WTC11 (cell line): ENCODE measurements at regions not wholly inside any gene's neighbourhood (a gene's known extent, or its start where the extent isn't known, plus 50 kb on each side); places are given as distances from the start of the nearest gene placed in this dataset.

Experiments
- ATF1 ChIP-seq: sonication (generic); formaldehyde crosslinking; IDR thresholded peaks from 2 replicates; pipeline ENCODE4 v1.8.1; 2023; ENCODE audit warnings: mild to moderate bottlenecking, moderate library complexity, missing genetic modification reagents
- CBFB ChIP-seq: sonication (generic); formaldehyde crosslinking; IDR thresholded peaks from 2 replicates; pipeline ENCODE4 v1.8.1; 2022; ENCODE audit warnings: mild to moderate bottlenecking, low read depth, missing genetic modification reagents
- CREB1 ChIP-seq: sonication (generic); formaldehyde crosslinking; IDR thresholded peaks from 2 replicates; pipeline ENCODE4 v1.8.0; 2023; ENCODE audit warnings: mild to moderate bottlenecking, missing genetic modification reagents
- ETV6 ChIP-seq: sonication (generic); formaldehyde crosslinking; IDR thresholded peaks from 2 replicates; pipeline ENCODE4 v1.8.1; 2022; ENCODE audit warnings: mild to moderate bottlenecking, missing genetic modification reagents
- FOXJ3 ChIP-seq: sonication (generic); formaldehyde crosslinking; IDR thresholded peaks from 2 replicates; pipeline ENCODE4 v1.9.0; 2021; ENCODE audit warnings: missing genetic modification reagents, mild to moderate bottlenecking, borderline replicate concordance
- FOXP1 ChIP-seq: sonication (generic); formaldehyde crosslinking; IDR thresholded peaks from 2 replicates; pipeline ENCODE4 v1.8.0; 2022; ENCODE audit warnings: missing genetic modification reagents, mild to moderate bottlenecking, moderate library complexity, borderline replicate concordance
- SP1 ChIP-seq: sonication (generic); formaldehyde crosslinking; conservative IDR thresholded peaks from 2 replicates; pipeline ENCODE4 v1.8.1; 2022; ENCODE audit warnings: missing genetic modification reagents
- TEAD1 ChIP-seq: sonication (generic); formaldehyde crosslinking; IDR thresholded peaks from 2 replicates; pipeline ENCODE4 v1.8.0; 2022; ENCODE audit warnings: mild to moderate bottlenecking, missing genetic modification reagents
- ZNF138 ChIP-seq: sonication (generic); formaldehyde crosslinking; conservative IDR thresholded peaks from 2 replicates; pipeline ENCODE4 v1.8.1; 2022; ENCODE audit warnings: mild to moderate bottlenecking, moderate library complexity, missing genetic modification reagents
- TF ChIP-seq, protein P1 (sequence below): fragments of 200-600 bp; IDR thresholded peaks from 2 replicates; pipeline ENCODE4 v1.8.0; 2022; ENCODE audit warnings: antibody characterized with exemption
- TF ChIP-seq, protein P2 (sequence below): sonication (generic); formaldehyde crosslinking; IDR thresholded peaks from 2 replicates; pipeline ENCODE4 v1.8.1; 2022; ENCODE audit warnings: low read depth, mild to moderate bottlenecking, moderate library complexity, missing genetic modification reagents, borderline replicate concordance
- TF ChIP-seq, protein P3 (sequence below): sonication (generic); formaldehyde crosslinking; conservative IDR thresholded peaks from 2 replicates; pipeline ENCODE4 v1.8.1; 2023; ENCODE audit warnings: mild to moderate bottlenecking, low read depth, missing genetic modification reagents, moderate library complexity
- TF ChIP-seq, protein P4 (sequence below): sonication (generic); formaldehyde crosslinking; IDR thresholded peaks from 2 replicates; pipeline ENCODE4 v1.8.0; 2022; ENCODE audit warnings: mild to moderate bottlenecking, missing genetic modification reagents

DNA sequence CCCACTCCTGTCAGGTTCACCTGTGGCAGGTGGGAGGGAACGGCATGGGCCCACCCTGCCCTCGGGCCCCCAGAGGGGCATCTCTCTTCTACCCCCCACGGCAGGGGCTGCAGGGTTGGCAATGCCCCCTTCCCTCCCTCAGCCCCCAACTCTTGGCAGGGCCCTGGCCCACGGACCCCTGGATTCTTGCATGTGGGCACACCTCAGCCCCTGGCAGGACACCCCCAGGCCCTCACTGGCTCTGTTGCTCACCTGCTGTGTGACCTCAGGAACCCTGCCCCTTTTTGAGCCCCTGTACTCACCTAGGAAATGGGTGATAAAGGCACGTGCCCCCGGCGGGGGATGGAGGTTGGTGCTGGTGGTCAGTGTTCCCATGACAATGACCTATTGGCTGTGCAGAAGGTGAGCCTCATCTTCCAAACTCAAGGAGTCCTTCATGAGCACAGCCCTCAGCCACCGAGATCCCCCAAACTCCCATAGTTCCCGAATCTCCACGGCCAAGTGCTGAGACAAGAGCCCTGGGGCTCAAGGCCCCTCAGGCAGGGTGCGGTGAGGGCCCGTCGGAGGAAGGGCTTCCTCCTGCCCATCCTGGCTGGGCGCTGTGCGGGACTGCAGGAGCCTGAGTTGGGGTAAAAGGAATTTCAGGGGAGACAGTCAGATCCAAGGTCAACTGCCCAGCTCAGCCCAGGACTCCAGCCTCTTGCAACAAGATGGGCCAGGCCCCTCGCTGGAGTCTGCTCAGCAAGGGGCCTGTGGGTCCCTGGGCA is 198.2 kb downstream of the IGLL1 start:
- TF ChIP-seq FOXJ3 (CRISPR knock-in tag), result no peak
- TF ChIP-seq ATF1 (CRISPR knock-in tag), result no peak
- TF ChIP-seq, protein P1, sequence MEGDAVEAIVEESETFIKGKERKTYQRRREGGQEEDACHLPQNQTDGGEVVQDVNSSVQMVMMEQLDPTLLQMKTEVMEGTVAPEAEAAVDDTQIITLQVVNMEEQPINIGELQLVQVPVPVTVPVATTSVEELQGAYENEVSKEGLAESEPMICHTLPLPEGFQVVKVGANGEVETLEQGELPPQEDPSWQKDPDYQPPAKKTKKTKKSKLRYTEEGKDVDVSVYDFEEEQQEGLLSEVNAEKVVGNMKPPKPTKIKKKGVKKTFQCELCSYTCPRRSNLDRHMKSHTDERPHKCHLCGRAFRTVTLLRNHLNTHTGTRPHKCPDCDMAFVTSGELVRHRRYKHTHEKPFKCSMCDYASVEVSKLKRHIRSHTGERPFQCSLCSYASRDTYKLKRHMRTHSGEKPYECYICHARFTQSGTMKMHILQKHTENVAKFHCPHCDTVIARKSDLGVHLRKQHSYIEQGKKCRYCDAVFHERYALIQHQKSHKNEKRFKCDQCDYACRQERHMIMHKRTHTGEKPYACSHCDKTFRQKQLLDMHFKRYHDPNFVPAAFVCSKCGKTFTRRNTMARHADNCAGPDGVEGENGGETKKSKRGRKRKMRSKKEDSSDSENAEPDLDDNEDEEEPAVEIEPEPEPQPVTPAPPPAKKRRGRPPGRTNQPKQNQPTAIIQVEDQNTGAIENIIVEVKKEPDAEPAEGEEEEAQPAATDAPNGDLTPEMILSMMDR, result no peak
- no peak for TF ChIP-seq CREB1 (CRISPR knock-in tag)
- TF ChIP-seq SP1 (CRISPR knock-in tag), result no peak
- TF ChIP-seq, protein P2, sequence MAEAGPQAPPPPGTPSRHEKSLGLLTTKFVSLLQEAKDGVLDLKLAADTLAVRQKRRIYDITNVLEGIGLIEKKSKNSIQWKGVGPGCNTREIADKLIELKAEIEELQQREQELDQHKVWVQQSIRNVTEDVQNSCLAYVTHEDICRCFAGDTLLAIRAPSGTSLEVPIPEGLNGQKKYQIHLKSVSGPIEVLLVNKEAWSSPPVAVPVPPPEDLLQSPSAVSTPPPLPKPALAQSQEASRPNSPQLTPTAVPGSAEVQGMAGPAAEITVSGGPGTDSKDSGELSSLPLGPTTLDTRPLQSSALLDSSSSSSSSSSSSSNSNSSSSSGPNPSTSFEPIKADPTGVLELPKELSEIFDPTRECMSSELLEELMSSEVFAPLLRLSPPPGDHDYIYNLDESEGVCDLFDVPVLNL (CRISPR knock-in tag), result no peak
- TF ChIP-seq, protein P3, sequence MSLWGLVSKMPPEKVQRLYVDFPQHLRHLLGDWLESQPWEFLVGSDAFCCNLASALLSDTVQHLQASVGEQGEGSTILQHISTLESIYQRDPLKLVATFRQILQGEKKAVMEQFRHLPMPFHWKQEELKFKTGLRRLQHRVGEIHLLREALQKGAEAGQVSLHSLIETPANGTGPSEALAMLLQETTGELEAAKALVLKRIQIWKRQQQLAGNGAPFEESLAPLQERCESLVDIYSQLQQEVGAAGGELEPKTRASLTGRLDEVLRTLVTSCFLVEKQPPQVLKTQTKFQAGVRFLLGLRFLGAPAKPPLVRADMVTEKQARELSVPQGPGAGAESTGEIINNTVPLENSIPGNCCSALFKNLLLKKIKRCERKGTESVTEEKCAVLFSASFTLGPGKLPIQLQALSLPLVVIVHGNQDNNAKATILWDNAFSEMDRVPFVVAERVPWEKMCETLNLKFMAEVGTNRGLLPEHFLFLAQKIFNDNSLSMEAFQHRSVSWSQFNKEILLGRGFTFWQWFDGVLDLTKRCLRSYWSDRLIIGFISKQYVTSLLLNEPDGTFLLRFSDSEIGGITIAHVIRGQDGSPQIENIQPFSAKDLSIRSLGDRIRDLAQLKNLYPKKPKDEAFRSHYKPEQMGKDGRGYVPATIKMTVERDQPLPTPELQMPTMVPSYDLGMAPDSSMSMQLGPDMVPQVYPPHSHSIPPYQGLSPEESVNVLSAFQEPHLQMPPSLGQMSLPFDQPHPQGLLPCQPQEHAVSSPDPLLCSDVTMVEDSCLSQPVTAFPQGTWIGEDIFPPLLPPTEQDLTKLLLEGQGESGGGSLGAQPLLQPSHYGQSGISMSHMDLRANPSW, result no peak
- TF ChIP-seq, protein P4, sequence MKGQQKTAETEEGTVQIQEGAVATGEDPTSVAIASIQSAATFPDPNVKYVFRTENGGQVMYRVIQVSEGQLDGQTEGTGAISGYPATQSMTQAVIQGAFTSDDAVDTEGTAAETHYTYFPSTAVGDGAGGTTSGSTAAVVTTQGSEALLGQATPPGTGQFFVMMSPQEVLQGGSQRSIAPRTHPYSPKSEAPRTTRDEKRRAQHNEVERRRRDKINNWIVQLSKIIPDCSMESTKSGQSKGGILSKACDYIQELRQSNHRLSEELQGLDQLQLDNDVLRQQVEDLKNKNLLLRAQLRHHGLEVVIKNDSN (CRISPR knock-in tag), result no peak
- no peak for TF ChIP-seq ETV6 (CRISPR knock-in tag)
- TF ChIP-seq CBFB, result no peak
- TF ChIP-seq FOXP1 (CRISPR knock-in tag), result no peak
- no peak for TF ChIP-seq TEAD1
- no peak for TF ChIP-seq ZNF138 (CRISPR knock-in tag)
